GM19023 (cell line): ENCODE measurements at regions not wholly inside any gene's neighbourhood (a gene's known extent, or its start where the extent isn't known, plus 50 kb on each side); places are given as distances from the start of the nearest gene placed in this dataset.

Experiments used
- ATAC-seq: cut with Tn5 transposase; IDR thresholded peaks from one replicate; pipeline ENCODE4 v1.9.1; 2021; ENCODE audit warnings: mild to moderate bottlenecking, moderate library complexity; ENCODE audit not compliant: unreplicated experiment

- no peak for ATAC-seq
Measured at GRCh38 chr16:14337303-14338191, 266.4 kb downstream of the MRTFB start.

GRCh38 chr16:14335297-14335696 lies 264.2 kb downstream of the MRTFB start:
- no peak for ATAC-seq

GRCh38 chr16:14334366-14335080 lies 263.4 kb downstream of the MRTFB start:
- no peak for ATAC-seq

GRCh38 chr16:14333361-14333760 lies 262.2 kb downstream of the MRTFB start:
- ATAC-seq = no peak

GRCh38 chr16:14331020-14331419 lies 259.9 kb downstream of the MRTFB start:
- ATAC-seq = no peak

GRCh38 chr16:14329727-14330350 lies 258.7 kb downstream of the MRTFB start:
- no peak for ATAC-seq

- ATAC-seq = no peak
Measured at GRCh38 chr16:14325502-14326401, 254.6 kb downstream of the MRTFB start.

- no peak for ATAC-seq
Measured at GRCh38 chr16:14324581-14324980, 253.5 kb downstream of the MRTFB start.

GRCh38 chr16:14322186-14322585 lies 251.1 kb downstream of the MRTFB start:
- ATAC-seq = no peak

- ATAC-seq = no peak
Measured at GRCh38 chr16:14321542-14321941, 250.4 kb downstream of the MRTFB start.

- no peak for ATAC-seq
Measured at GRCh38 chr16:14320406-14320805, 249.3 kb downstream of the MRTFB start.
